Body of pancreas (tissue), 4 donors: ENCODE measurements at regions not wholly inside any gene's neighbourhood (a gene's known extent, or its start where the extent isn't known, plus 50 kb on each side); places are given as distances from the start of the nearest gene placed in this dataset.

Source experiments
- CTCF ChIP-seq, 7 experiments: fragments of 450-650 bp in 4 of 7; fragments of 200-600 bp in 3 of 7; sonication (generic) in 3 of 7; IDR thresholded peaks; one replicate each; pipeline ENCODE4 v1.5.1; 2016 to 2019; ENCODE audit warnings: antibody characterized with exemption in 7 of 7
- POLR2A ChIP-seq, 3 donors: fragments of 450-650 bp; IDR thresholded peaks; one replicate each; pipeline ENCODE4 v1.6.1; 2016; ENCODE audit warnings: antibody characterized with exemption in 3 of 3, mild to moderate bottlenecking in 2 of 3

GRCh38 chr5:85998656-85999055 is 619.1 kb upstream of the COX7C start:
- no peak for TF ChIP-seq CTCF (IDR thresholded peaks at IDR 0.05)
- TF ChIP-seq POLR2A (IDR thresholded peaks at IDR 0.05), result no peak
